ENCODE measurements at regions not wholly inside any gene's neighbourhood (a gene's known extent, or its start where the extent isn't known, plus 50 kb on each side); places are given as distances from the start of the nearest gene placed in this dataset.

DNA sequence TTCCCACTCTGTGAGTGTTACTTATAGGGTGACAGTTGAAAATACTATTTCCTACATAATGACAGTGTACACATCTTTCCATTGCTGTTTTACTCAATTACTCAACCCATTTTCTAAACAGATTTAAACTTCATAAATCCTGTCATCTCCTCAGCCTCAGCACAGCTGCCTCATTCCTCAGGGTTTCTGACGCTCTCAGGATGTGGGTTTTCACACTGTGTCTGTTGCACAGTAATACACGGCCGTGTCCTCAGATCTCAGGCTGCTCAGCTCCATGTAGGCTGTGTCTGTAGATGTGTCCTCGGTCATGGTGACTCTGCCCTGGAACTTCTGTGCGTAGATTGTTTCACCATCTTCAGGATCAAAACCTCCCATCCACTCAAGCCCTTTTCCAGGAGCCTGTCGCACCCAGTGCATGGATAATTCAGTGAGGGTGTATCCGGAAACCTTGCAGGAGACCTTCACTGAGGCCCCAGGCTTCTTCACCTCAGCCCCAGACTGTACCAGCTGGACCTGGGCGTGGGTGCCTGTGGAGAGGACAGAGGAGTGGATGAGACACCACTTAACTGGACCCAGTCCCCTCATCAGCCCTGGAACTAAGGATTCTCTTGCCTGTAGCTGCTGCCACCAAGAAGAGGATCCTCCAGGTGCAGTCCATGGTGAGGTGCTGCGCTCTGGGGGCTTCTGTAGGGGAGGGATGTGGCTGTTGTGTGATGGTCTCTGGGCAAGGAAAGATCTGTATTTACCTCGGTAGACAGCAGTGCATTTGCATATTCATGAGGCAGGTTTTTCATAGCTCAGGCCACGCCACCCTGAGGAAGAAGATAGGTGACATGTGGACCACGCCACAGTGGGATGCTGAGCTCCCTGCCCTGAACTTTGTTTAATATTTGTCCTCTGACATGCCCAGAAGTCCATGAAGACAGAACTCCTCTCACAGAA, 750.2 kb downstream of the TMEM121 start:
- H3K4me1 ChIP-seq (ENCODE audit: control insufficient read depth, low read length): peaks cover 31% of the 10 kb centered on the region
- no peaks in the 10 kb centered on the region for H3K9me3 ChIP-seq (ENCODE audit: control insufficient read depth, insufficient read depth, low read length)
- peak overlapping the region; percentile 25 for H3K4me2 ChIP-seq (ENCODE audit: low read length)

DNA sequence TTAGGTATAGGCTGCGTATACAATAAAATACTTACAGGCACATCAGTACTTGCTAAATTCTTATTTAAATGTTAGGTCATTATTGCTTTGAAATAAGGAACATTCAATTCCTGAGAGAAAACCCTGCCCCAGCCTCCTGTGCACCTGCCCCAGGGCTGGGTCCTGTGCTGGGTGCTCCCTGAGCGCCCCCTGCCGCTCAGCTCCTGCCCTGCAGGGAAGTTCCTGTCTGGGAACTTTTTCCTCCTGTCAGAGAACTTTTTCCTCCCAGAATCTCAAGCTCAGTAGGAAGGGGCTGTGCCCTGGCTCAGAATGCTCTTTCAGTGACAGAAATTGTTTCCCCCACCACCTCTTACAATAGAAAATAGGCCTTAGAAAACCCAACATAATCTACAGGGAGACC, 751.1 kb downstream of the TMEM121 start:
- Histone ChIP-seq H3K79me2 (ENCODE audit: control insufficient read depth, low read length) (no peaks in the 10 kb centered on the region), H3K9me2 (replicated peaks; ENCODE audit: control insufficient read depth, low read length) (no peaks in the 10 kb centered on the region), H3K36me3 (ENCODE audit: control insufficient read depth, low read length) (no peaks in the 10 kb centered on the region), H3K4me3 (ENCODE audit: low read length) (no peak overlapping the region), H3K4me1 (ENCODE audit: control insufficient read depth, low read length) (peaks cover 31% of the 10 kb centered on the region), H3K9me3 (ENCODE audit: control insufficient read depth, insufficient read depth, low read length) (no peaks in the 10 kb centered on the region), H3K27ac (ENCODE audit: low read depth, low read length) (no peak overlapping the region), H3K4me2 (ENCODE audit: low read length) (peak overlapping the region; percentile 8), H4K20me1 (ENCODE audit: control insufficient read depth, insufficient read depth, low read depth, low read length) (no peaks in the 10 kb centered on the region), H3F3A (ENCODE audit: control insufficient read depth, insufficient read depth) (no peaks in the 10 kb centered on the region), H3K27me3 (ENCODE audit: control insufficient read depth, low read length) (0 out of 2 replicates have a peak, but pooled peaks cover 2% of the 10 kb centered on the region)
- TF ChIP-seq, protein P1, sequence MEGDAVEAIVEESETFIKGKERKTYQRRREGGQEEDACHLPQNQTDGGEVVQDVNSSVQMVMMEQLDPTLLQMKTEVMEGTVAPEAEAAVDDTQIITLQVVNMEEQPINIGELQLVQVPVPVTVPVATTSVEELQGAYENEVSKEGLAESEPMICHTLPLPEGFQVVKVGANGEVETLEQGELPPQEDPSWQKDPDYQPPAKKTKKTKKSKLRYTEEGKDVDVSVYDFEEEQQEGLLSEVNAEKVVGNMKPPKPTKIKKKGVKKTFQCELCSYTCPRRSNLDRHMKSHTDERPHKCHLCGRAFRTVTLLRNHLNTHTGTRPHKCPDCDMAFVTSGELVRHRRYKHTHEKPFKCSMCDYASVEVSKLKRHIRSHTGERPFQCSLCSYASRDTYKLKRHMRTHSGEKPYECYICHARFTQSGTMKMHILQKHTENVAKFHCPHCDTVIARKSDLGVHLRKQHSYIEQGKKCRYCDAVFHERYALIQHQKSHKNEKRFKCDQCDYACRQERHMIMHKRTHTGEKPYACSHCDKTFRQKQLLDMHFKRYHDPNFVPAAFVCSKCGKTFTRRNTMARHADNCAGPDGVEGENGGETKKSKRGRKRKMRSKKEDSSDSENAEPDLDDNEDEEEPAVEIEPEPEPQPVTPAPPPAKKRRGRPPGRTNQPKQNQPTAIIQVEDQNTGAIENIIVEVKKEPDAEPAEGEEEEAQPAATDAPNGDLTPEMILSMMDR (IDR thresholded peaks at IDR 0.05; ENCODE audit: low read depth, low read length, poor library complexity, severe bottlenecking): peak; percentile 97
- no peak for TF ChIP-seq EZH2phosphoT487 (IDR thresholded peaks at IDR 0.05; ENCODE audit: borderline replicate concordance, low read length)

More for the DNA sequence above, 750.2 kb downstream of the TMEM121 start:
- H3F3A ChIP-seq (ENCODE audit: control insufficient read depth, insufficient read depth): no peaks in the 10 kb centered on the region
- TF ChIP-seq EZH2phosphoT487 (IDR thresholded peaks at IDR 0.05; ENCODE audit: borderline replicate concordance, low read length): no peak
- TF ChIP-seq, protein P1 (IDR thresholded peaks at IDR 0.05; ENCODE audit: low read depth, low read length, poor library complexity, severe bottlenecking): no peak
- H3K27me3 ChIP-seq (ENCODE audit: control insufficient read depth, low read length): 0 out of 2 replicates have a peak, but pooled peaks cover 3% of the 10 kb centered on the region
- H3K4me3 ChIP-seq (ENCODE audit: low read length): peak overlapping the region; percentile 9
- no peak overlapping the region for H3K27ac ChIP-seq (ENCODE audit: low read depth, low read length)
- no peaks in the 10 kb centered on the region for H3K79me2 ChIP-seq (ENCODE audit: control insufficient read depth, low read length)
- H3K36me3 ChIP-seq (ENCODE audit: control insufficient read depth, low read length): no peaks in the 10 kb centered on the region
- no peaks in the 10 kb centered on the region for H4K20me1 ChIP-seq (ENCODE audit: control insufficient read depth, insufficient read depth, low read depth, low read length)
- no peaks in the 10 kb centered on the region for H3K9me2 ChIP-seq (replicated peaks; ENCODE audit: control insufficient read depth, low read length)

DNA sequence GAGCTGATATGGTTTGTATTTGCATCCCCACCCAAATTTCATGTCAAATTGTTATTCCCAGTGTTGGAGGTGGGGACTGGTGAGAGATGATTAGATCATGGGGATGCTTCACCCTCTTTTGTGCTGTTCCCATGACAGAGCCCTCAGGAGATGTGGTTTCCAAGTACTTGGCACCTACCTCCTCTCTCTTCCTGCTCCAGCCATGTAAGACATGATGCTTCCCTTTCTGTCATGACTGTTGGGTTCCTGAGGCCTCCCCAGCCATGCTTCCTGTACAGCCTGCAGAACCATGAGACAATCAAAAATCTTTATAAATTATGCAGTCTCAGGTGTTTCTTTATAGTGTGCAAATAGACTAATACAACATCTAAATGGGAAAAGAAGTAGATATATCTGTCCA, 754.5 kb downstream of the TMEM121 start:
- Histone ChIP-seq H3K27me3 (ENCODE audit: control insufficient read depth, low read length) (no peaks in the 10 kb centered on the region), H3F3A (ENCODE audit: control insufficient read depth, insufficient read depth) (no peaks in the 10 kb centered on the region), H3K79me2 (ENCODE audit: control insufficient read depth, low read length) (no peaks in the 10 kb centered on the region), H3K4me2 (ENCODE audit: low read length) (no peak overlapping the region), H3K9me2 (replicated peaks; ENCODE audit: control insufficient read depth, low read length) (no peaks in the 10 kb centered on the region), H3K9me3 (ENCODE audit: control insufficient read depth, insufficient read depth, low read length) (no peaks in the 10 kb centered on the region), H4K20me1 (ENCODE audit: control insufficient read depth, insufficient read depth, low read depth, low read length) (no peaks in the 10 kb centered on the region), H3K4me1 (ENCODE audit: control insufficient read depth, low read length) (peaks cover 29% of the 10 kb centered on the region), H3K27ac (ENCODE audit: low read depth, low read length) (no peak overlapping the region), H3K4me3 (ENCODE audit: low read length) (no peak overlapping the region), H3K36me3 (ENCODE audit: control insufficient read depth, low read length) (no peaks in the 10 kb centered on the region)
- TF ChIP-seq, protein P1 (IDR thresholded peaks at IDR 0.05; ENCODE audit: low read depth, low read length, poor library complexity, severe bottlenecking): no peak
- no peak for TF ChIP-seq EZH2phosphoT487 (IDR thresholded peaks at IDR 0.05; ENCODE audit: borderline replicate concordance, low read length)

All from DOHH2 (cell line).